ENCODE measurements at regions not wholly inside any gene's neighbourhood (a gene's known extent, or its start where the extent isn't known, plus 50 kb on each side); places are given as distances from the start of the nearest gene placed in this dataset.

DNA sequence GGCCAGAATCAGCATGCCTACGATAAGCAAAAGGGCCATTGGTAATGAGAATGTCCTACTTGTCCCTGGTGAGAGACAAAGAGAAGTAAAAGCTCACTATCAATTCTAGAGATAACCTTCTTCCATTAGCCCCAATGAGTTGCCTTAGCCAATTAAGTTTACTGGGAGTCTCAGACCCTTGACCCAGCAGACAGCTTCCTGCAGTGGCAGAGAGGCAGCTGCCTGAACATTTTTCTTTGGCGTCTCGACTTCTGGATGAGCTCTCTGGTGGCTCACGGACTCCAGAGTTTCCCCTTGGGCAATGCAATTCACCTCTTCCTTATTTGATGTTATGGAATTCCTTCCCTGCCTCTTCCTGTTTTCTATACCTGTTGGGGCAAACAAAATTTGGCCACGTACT, 1034.4 kb downstream of the NAALADL2 start:
- TF ChIP-seq EP300 (IDR thresholded peaks at IDR 0.05) (no peak), CTCF (IDR thresholded peaks at IDR 0.05) (no peak), POLR2A (IDR thresholded peaks at IDR 0.05) (no peak), POLR2AphosphoS5 (IDR thresholded peaks at IDR 0.05) (no peak)

All from gastroesophageal sphincter (tissue), 3 donors.